ENCODE measurements at regions not wholly inside any gene's neighbourhood (a gene's known extent, or its start where the extent isn't known, plus 50 kb on each side); places are given as distances from the start of the nearest gene placed in this dataset.
A peak's percentile ranks its signal among the peaks of the same experiment; 100 is the strongest.

GRCh38 chr1:94713472-94714141 lies 106.5 kb upstream of the SLC44A3 start:
- Histone ChIP-seq H3K27ac (peak overlapping the region in 11 of 21 experiments; percentile 1 to 68 (median 32)), H3K4me3 (no peak overlapping the region)

- H3K4me3 ChIP-seq: no peak overlapping the region
- H3K27ac ChIP-seq: peak overlapping the region in 7 of 21 experiments; percentile 11 to 77 (median 30)
These were observed 110.1 kb upstream of the SLC44A3 start for GRCh38 chr1:94709891-94710581.

GRCh38 chr1:94708811-94709210 lies 111.3 kb upstream of the SLC44A3 start:
- Histone ChIP-seq H3K27ac (peak overlapping the region in 12 of 21 experiments; percentile 4 to 77 (median 48)), H3K4me3 (no peak overlapping the region)

GRCh38 chr1:94708299-94708685 lies 111.9 kb upstream of the SLC44A3 start:
- no peak overlapping the region for H3K4me3 ChIP-seq
- peak overlapping the region in 12 of 21 experiments; percentile 4 to 77 (median 48) for H3K27ac ChIP-seq

GRCh38 chr1:94707321-94708298 lies 112.5 kb upstream of the SLC44A3 start:
- Histone ChIP-seq H3K4me3 (no peak overlapping the region), H3K27ac (no peak overlapping the region)

- peak overlapping the region in 9 of 21 experiments; percentile 7 to 78 (median 25) for H3K27ac ChIP-seq
- no peak overlapping the region for H3K4me3 ChIP-seq
These were observed 117.7 kb upstream of the SLC44A3 start for GRCh38 chr1:94702442-94702815.

GRCh38 chr1:94701796-94702441 lies 118.2 kb upstream of the SLC44A3 start:
- H3K4me3 ChIP-seq: no peak overlapping the region
- H3K27ac ChIP-seq: peak overlapping the region in 9 of 21 experiments; percentile 7 to 78 (median 25)

- Histone ChIP-seq H3K4me3 (no peak overlapping the region), H3K27ac (peak overlapping the region in 3 of 21 experiments; percentile 50 to 74 (median 60))
These were observed 121.2 kb upstream of the SLC44A3 start for GRCh38 chr1:94698759-94699502.

- no peak overlapping the region for H3K4me3 ChIP-seq
- peak overlapping the region in 3 of 21 experiments; percentile 50 to 74 (median 60) for H3K27ac ChIP-seq
These were observed 121.8 kb upstream of the SLC44A3 start for GRCh38 chr1:94698356-94698755.

- no peak overlapping the region for H3K4me3 ChIP-seq
- H3K27ac ChIP-seq: peak overlapping the region in 3 of 21 experiments; percentile 50 to 74 (median 60)
These were observed 122.3 kb upstream of the SLC44A3 start for GRCh38 chr1:94697839-94698238.

GRCh38 chr1:94694226-94694915 lies 125.8 kb upstream of the SLC44A3 start:
- H3K27ac ChIP-seq: no peak overlapping the region
- H3K4me3 ChIP-seq: no peak overlapping the region

GRCh38 chr1:94693435-94693834 lies 126.7 kb upstream of the SLC44A3 start:
- Histone ChIP-seq H3K27ac (no peak overlapping the region), H3K4me3 (no peak overlapping the region)

GRCh38 chr1:94693029-94693428 lies 127.1 kb upstream of the SLC44A3 start:
- no peak overlapping the region for H3K4me3 ChIP-seq
- H3K27ac ChIP-seq: no peak overlapping the region

- peak overlapping the region in 11 of 21 experiments; percentile 6 to 72 (median 54) for H3K27ac ChIP-seq
- H3K4me3 ChIP-seq: no peak overlapping the region
These were observed 131.5 kb upstream of the SLC44A3 start for GRCh38 chr1:94688646-94689045.

- H3K27ac ChIP-seq: no peak overlapping the region
- no peak overlapping the region for H3K4me3 ChIP-seq
These were observed 133.3 kb upstream of the SLC44A3 start for GRCh38 chr1:94686882-94687281.

- H3K27ac ChIP-seq: no peak overlapping the region
- H3K4me3 ChIP-seq: no peak overlapping the region
These were observed 135.4 kb upstream of the SLC44A3 start for GRCh38 chr1:94684690-94685250.

GRCh38 chr1:94683886-94684285 lies 136.3 kb upstream of the SLC44A3 start:
- H3K4me3 ChIP-seq: no peak overlapping the region
- H3K27ac ChIP-seq: no peak overlapping the region

- Histone ChIP-seq H3K27ac (no peak overlapping the region), H3K4me3 (no peak overlapping the region)
These were observed 138.4 kb upstream of the F3 start for GRCh38 chr1:94680039-94680377.

All from skin epidermis (tissue), 12 donors.